Aorta (tissue), 5 donors: ENCODE measurements at regions not wholly inside any gene's neighbourhood (a gene's known extent, or its start where the extent isn't known, plus 50 kb on each side); places are given as distances from the start of the nearest gene placed in this dataset.

ENCODE experiments used
- ATAC-seq: fragments of 200-7000 bp; cut with Tn5 transposase; one replicate; pipeline ENCODE4 v1.9.1; 2022; ENCODE audit warnings: moderate library complexity; ENCODE audit not compliant: low FRiP score
- DNase-seq, 2 donors: peaks; one replicate each; pipeline ENCODE4 v3.0.0-alpha.2; 2020
- H3K27ac ChIP-seq, 2 donors: one replicate each; pipeline ENCODE4 v1.5.1; 2013; ENCODE audit warnings: low read length in 2 of 2, mild to moderate bottlenecking in 2 of 2, moderate library complexity in 2 of 2, control low read depth in 1 of 2, inconsistent platforms in 1 of 2, low read depth in 1 of 2
- H3K27me3 ChIP-seq, 2 donors: one replicate each; pipeline ENCODE4 v1.6.1; 2013; ENCODE audit warnings: control low read depth in 1 of 2, low read length in 1 of 2, mild to moderate bottlenecking in 1 of 2, moderate library complexity in 1 of 2; ENCODE audit not compliant: insufficient read depth in 2 of 2, control insufficient read depth in 1 of 2
- H3K36me3 ChIP-seq, 2 donors: one replicate each; pipeline ENCODE4 v1.6.1; 2013; ENCODE audit warnings: control low read depth in 1 of 2, low read length in 1 of 2, mild to moderate bottlenecking in 1 of 2; ENCODE audit not compliant: insufficient read depth in 2 of 2, control insufficient read depth in 1 of 2
- H3K4me1 ChIP-seq, 2 donors: one replicate each; pipeline ENCODE4 v1.6.1; 2013; ENCODE audit warnings: low read length in 2 of 2, control low read depth in 1 of 2, mild to moderate bottlenecking in 1 of 2, moderate library complexity in 1 of 2; ENCODE audit not compliant: insufficient read depth in 2 of 2, control insufficient read depth in 1 of 2
- H3K4me3 ChIP-seq, 2 donors: one replicate each; pipeline ENCODE4 v1.5.1; 2013; ENCODE audit warnings: low read length in 2 of 2, control low read depth in 1 of 2, mild to moderate bottlenecking in 1 of 2
- H3K9me3 ChIP-seq: one replicate; pipeline ENCODE4 v1.6.1; 2013; ENCODE audit warnings: mild to moderate bottlenecking, low read length; ENCODE audit not compliant: control insufficient read depth
- WGBS, 2 donors: extraction: QIAGEN DNeasy Blood & Tissue Kit; methylation state at CpG; one replicate each; pipeline ENCODE4 v1.1.7; 2013; 5-methylcytosine and 5-hydroxymethylcytosine counted together
- intact Hi-C, 2 donors: fragments of 100-400 bp; cut with DNase I; formaldehyde crosslinking; loops; one replicate each; pipeline versions ENCODE4 v1.14.2 to v1.15.0; 2022
- donor health status: healthy with polysubstance abuse.
- donor health status: Bipolar disorder and iron deficiency.
- donor health status: DM: no; HTN: no; CAD: no.
- donor health status: DM: no; HTN: no; CAD: no.
- donor health status: DM: yes; HTN: yes; CAD: no.

- intact Hi-C loops = no loop called here
- WGBS, 2 donors = 92 to 95% methylated on average over 3 of the region's 3 CpGs
- Histone ChIP-seq H3K4me3 (no peak overlapping the region), H3K27me3 (no peaks in the 10 kb centered on the region), H3K9me3 (no peaks in the 10 kb centered on the region), H3K4me1 (peaks cover 2% of the 10 kb centered on the region in 2 donors), H3K36me3 (no peaks in the 10 kb centered on the region), H3K27ac (no peak overlapping the region)
- DNase-seq = no peak
- no peak for ATAC-seq
Observed at GRCh38 chr18:61943175-61943964, 50.6 kb upstream of the RNF152 start.
